ENCODE measurements at regions not wholly inside any gene's neighbourhood (a gene's known extent, or its start where the extent isn't known, plus 50 kb on each side); places are given as distances from the start of the nearest gene placed in this dataset.
"Not testable (repeated sequence)": the region's sequence is repeated elsewhere in the genome, so short reads cannot be mapped to it uniquely, and the experiment has no call there.

GRCh38 chr9:117649126-117649525, 55.1 kb upstream of the TLR4 start:
- DNase-seq (ENCODE audit: low spot score) = no peak

- DNase-seq (ENCODE audit: low spot score) = no peak
Observed at GRCh38 chr9:117644932-117645636, 59.1 kb upstream of the TLR4 start.

- peak; percentile 70 for DNase-seq (ENCODE audit: low spot score)
Observed at GRCh38 chr9:117644133-117644931, 59.9 kb upstream of the TLR4 start.

DNA sequence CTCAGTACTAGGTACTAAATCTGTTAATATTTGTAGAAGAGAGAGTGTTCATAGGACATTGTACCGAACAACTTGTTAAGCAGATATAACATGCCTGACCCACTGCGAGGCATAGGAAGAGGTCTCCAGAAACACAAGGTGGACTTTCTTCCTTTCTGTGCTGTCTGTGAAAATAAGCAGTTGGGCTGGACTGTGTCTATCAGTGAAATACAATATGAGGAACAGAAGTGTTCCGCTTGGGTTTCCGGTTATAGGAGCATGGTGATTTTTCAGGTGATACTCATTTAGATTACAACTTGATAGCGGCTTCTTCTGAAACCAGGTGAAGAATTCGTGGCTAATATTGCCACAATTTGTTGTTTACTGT, 60.9 kb upstream of the TLR4 start:
- no peak for DNase-seq (ENCODE audit: low spot score)

DNA sequence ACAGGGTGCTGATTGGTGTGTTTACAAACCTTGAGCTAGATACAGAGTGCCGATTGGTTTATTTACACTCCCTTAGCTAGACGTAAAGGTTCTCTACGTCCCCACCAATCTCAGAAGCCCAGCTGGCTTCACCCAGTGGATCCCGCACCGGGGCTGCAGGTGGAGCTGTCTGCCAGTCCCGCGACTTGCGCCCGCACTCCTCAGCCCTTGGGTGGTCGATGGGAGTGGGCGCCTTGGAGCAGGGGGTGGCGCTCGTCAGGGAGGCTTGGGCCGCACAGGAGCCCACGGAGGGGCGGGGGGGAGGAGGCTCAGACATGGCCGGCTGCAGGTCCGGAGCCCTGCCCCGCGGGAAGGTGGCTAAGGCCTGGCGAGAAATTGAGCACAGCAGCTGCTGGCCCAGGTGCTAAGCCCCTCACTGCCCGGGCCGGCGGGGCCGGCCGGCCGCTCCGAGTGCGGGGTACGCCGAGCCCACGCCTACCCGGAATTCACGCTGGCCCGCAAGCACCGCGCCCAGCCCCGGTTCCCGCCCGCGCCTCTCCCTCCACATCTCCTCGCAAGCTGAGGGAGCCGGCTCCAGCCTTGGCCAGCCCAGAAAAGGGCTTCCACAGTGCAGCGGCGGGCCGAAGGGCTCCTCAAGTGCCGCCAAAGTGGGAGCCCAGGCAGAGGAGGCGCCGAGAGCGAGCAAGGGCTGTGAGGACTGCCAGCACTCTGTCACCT, 61.5 kb upstream of the TLR4 start:
- not testable (repeated sequence) for DNase-seq (ENCODE audit: low spot score)

DNA sequence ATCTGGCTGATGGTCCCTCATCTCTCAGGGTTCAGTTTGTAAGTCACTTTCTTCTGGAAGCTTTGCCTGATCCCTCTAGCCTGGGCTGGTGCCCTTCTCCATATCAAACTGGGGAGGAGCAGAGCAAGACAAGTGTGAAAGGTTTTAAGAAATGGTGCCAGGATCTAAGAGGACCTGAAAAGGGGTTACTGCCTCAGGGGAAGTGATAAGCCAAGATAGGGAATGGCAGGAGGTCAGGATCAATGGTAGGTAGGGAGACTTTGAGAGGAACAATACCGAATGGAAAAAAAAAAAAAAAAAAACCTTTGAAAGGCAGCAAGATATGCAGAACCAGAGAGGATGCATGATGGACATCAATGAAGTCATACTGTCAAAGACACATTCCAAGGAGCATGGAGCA, 67.5 kb upstream of the TLR4 start:
- DNase-seq (ENCODE audit: low spot score) = no peak

- no peak for DNase-seq (ENCODE audit: low spot score)
Observed at GRCh38 chr9:117625154-117625553, 79.0 kb upstream of the TLR4 start.

GRCh38 chr9:117624106-117624505, 80.1 kb upstream of the TLR4 start:
- DNase-seq (ENCODE audit: low spot score) = no peak

DNA sequence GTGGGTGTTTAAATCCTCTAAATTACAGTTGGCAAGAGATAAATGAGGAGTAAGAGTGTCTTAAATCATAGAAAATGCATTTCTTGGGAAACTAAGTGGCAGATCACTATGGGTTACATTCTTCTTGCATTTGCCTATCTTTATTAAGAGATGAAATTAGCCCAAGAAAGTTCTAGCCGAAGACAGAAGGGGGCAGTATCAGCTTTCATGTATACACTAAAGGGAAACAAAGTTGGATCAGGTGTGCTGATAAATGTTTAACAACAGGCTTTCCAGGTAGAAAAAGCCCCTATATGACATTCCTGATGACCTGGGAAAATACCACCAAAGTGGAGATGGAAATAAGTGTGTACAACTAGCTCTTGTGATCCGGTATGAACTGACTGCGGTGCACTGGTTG, 81.9 kb upstream of the TLR4 start:
- DNase-seq (ENCODE audit: low spot score) = no peak

DNA sequence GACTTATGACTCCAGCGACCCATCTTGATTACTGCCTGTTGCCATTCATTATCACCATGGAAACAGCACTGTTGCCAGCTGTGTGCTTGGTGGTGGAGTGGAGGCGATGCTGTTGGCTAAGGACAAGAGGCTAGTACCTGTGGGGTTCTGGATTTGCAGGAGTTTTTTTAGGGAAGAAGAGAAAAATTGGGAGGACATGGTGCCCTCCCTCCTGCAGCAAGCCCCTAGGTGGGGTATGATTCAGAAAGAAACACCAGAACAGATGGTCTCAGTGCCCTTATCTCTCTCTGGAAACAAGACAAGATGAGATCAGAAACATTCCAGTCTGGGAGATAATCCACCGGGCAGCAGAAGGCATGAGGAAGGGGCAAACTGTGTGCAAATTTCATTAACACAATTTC, 87.8 kb upstream of the TLR4 start:
- no peak for DNase-seq (ENCODE audit: low spot score)

- no peak for DNase-seq (ENCODE audit: low spot score)
Observed at GRCh38 chr9:117612317-117612716, 91.9 kb upstream of the TLR4 start.

DNA sequence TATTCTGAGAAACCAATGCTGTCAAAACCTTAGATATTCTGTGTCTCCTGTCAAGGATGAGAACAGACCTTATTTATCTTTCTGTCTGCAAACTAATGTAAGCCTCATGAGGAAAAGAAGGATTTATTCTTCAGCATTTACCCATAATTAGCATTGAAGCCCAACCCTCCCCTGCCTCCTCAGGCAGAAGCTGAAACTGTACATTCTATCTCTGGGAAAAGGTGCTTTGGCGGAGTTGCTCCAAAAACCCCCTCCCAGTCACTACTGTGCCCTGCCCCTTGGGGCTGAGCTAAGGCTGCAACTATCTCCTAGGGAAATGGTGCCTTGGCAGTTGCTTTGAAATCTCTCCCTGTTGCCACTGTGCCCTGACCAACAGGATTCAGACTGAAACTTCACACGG, 106.2 kb upstream of the TLR4 start:
- DNase-seq (ENCODE audit: low spot score) = no peak

GRCh38 chr9:117596678-117597077, 107.5 kb upstream of the TLR4 start:
- no peak for DNase-seq (ENCODE audit: low spot score)

GRCh38 chr9:117595650-117596049, 108.6 kb upstream of the TLR4 start:
- DNase-seq (ENCODE audit: low spot score) = no peak

DNA sequence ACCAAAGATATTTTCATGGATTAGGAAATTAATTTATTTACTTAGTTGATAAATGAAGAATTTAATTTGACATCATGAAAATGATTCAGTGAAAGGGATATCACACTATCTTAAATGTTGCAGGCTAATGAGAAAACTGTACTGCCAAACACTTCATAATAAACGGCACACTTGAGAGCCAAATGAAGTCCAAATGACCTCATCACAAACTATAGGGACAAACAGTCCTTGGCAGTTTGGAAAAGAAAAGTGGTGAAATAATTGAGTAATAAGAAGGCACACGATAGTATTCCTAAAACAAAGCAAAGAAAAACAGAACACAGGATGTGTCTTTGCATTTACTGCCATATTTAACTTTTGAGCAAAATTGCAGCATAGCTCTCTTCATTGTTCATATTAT, 116.9 kb upstream of the TLR4 start:
- no peak for DNase-seq (ENCODE audit: low spot score)

- no peak for DNase-seq (ENCODE audit: low spot score)
Observed at GRCh38 chr9:117574099-117574498, 130.1 kb upstream of the TLR4 start.

- no peak for DNase-seq (ENCODE audit: low spot score)
Observed at GRCh38 chr9:117564839-117565238, 139.4 kb upstream of the TLR4 start.

- no peak for DNase-seq (ENCODE audit: low spot score)
Observed at GRCh38 chr9:117561761-117562160, 142.4 kb upstream of the TLR4 start.

- no peak for DNase-seq (ENCODE audit: low spot score)
Observed at GRCh38 chr9:117555964-117556629, 141.2 kb upstream of the ASTN2 start.

GRCh38 chr9:117552811-117553210, 138.0 kb upstream of the ASTN2 start:
- no peak for DNase-seq (ENCODE audit: low spot score)

GRCh38 chr9:117551171-117551570, 136.3 kb upstream of the ASTN2 start:
- no peak for DNase-seq (ENCODE audit: low spot score)

DNA sequence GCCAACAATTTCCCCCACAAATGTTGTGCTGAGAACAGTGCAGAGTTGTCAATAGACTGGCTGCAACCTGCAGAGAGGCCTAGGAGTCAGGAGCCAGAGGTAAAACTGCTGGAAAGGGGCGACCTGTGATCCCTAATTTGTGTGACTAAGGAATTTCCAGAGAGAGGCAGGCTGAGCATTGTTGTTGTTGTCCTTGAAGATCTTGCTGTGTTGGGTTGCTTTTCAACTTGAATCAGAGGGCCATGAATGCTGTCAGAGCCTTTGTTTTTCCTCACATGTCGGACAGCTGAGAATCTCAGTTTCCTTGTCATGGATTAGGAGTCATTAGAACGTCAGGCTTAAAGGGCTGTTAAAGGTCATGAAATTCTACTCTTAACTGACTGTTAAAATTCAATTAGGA, 134.6 kb upstream of the ASTN2 start:
- no peak for DNase-seq (ENCODE audit: low spot score)
